Fibroblast of the conjunctiva (primary cell): ENCODE measurements at regions not wholly inside any gene's neighbourhood (a gene's known extent, or its start where the extent isn't known, plus 50 kb on each side); places are given as distances from the start of the nearest gene placed in this dataset.

ENCODE experiments used
- DNase-seq: peaks from one replicate; pipeline ENCODE4 v3.0.0-alpha.2; 2010; ENCODE audit warnings: low read depth

DNA sequence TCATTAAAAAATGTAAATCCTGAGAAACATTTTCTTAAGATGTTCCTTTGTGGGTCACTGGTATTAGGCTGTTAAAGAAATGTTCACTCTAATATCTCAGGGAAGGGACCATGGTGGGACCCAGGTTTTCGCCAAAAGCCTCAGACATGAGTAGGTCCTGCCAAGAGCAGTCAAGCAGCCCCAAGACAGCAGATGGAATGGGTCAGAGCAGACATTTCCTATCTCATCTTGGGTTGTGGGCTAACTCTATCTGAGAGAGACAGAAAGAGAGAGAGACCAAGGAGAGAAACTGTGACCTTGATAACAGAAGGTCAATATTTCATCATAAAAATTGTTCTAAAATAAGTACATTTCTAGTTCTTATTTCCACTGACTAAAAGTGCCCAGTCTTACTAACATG, 661.7 kb downstream of the TSN start:
- no peak for DNase-seq

DNA sequence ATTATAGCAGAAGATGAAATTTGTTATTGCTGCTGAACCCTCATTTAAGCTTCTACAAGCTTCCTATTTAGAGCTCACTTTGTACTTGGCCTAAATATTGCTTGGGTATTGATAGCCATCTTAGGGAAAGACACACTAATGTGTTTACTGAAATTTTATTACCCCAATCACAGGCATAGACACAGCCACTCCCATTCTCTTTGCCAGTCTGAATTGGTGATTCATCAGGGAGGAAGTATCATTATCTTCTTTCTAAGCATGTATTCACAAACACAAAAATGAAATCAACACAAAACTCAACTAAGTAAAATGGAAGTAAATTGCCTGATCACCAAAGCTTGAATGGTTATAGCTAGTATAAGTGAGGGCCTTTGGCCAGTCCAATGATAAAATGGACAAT, 666.3 kb downstream of the TSN start:
- no peak for DNase-seq

DNA sequence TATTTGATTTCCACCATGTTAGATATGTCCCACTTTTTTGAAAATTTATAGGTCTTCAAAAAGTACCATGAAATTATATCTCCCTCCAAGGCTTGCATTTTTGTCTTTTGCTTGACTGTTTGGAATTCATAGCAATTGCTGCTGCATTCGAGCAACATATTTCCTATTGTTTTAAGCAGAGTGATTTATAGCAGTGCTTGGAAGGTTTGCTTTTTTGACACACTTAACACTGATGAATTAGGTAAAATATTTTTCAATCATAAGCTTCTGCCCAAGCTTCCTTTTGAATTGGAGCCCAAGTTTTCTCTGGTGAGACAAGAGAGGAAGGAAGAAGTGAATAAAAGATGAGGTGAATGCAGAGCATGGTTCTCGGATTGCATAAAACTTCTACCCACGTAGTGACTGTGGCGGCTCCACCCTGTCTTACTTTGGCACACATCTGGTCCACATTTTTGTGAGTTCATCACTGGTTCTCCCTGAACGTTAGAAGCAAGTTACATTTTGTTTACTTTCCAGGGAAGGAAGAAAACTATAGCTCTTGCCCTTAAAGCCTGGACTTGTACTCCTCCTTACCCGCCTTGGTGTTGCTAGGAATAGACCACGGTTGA, 667.0 kb downstream of the TSN start:
- DNase-seq, result no peak

DNA sequence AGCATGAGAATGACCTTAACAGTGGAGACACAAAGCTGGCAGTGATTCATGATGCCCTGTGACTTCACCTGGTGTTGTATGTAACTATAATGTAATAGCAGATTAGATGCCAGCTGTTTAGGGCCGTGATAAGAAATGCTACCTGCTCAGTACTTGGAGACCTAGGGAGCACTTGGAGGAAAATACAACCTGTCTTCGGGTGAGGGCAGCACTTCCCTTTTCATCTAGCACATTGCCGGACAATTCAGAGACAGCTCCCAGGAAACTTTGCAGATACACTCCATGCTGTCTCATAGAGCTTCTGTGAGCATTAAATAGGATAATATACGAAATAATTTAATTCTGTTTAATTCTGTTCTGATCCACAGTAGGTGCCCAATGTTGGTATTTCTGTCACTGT, 668.5 kb downstream of the TSN start:
- no peak for DNase-seq

DNA sequence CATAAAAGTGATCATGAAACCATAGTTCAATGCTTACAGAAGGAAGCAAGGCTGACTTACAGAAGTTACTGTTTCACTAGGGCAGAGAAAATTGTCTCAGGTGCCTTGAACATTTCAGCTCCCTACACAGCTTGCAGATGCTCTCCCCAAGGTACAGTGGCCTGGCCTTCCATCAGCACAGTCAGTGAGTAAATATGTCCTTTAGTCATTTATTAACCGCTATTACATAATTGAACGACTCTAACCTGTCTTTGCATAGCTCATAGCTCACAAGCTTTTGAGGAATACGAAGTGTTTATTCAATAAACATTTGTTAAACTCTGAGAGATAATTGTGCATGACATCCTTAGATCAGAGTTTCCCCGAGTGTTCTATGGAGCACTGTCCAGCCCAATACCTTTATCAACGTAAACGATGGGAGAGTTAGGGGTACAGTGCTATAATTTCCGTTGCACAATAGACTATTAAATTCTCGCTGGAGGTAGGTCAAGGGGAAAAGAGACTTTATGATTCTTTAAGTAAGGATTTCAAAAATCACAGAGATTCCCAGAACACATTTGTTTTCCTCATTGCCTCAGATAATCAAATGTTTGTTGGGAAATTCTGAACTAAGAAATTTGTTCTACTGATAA, 677.8 kb downstream of the TSN start:
- no peak for DNase-seq

DNA sequence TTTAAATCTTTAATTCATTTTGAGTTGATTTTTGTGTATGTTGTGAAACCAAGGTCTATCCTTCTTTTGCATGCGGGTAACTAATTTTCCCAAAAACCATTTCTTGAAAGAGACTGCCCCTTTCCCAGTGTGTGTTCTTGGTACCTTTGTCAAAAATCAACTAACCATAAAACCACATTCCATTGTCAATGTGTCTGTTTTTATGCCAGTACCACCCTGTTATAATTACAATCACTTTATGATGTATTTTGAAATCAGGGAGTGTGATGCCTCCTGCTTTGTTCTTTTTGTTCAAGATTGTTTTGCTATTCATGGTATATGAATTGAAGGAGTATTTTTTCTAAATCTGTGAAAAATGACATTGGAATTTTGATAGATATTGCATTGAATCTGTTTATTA, 689.6 kb downstream of the TSN start:
- DNase-seq, result no peak

DNA sequence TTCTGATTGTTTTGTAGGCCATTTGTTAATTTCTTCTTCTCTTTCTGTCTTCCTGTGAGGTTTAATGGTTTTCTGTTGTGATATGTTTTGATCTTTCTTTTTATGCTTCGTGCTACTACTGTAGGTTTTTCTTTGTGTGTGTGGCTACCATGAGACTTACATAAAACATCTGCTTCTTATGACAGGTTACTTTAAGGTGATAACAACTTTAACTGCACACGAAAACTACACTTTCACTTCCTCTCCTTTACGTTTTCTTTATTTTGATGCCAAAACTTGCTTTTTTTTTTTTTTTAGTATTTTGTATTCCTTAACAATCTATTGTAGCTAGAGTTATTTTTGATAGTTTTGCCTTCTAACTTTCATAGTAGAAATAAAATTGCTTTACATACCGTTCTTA, 691.3 kb downstream of the TSN start:
- no peak for DNase-seq

DNA sequence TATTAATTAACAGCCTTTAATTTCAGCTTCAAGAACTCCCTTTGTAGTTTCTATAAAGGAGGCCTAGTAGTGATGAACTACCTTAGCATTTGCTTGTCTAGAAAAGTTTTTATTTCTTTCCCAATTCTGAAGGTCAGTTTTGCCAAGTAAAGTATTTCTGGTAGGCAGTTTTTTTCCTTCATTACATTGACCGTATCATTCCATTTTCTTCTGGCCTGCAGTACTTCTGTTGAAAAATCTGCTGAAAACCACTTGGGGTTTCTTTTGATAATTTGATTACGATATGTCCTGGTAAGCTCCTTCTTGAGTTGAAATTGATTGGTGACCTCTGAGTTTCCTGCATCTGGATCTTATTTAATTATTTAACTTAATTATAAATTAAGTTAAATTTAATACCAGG, 691.8 kb downstream of the TSN start:
- no peak for DNase-seq

DNA sequence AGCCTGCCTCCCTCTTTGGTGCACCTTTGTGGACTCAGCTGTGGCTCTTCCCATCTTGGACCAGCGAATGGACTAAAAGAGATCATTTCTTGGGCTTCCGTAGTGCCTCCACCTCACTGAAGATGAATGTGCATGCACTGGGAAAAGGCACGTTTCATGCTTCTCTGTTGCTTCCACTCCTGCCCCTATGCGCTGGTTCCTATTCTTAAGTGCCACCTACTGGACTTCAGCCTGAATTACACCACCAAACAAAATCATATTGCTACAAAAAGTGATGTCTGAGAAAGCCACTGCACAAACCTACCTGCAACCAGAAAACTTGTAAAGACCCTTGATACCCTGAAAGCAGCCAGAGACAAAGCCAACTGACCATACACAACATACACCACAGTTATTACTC, 695.6 kb downstream of the TSN start:
- no peak for DNase-seq

DNA sequence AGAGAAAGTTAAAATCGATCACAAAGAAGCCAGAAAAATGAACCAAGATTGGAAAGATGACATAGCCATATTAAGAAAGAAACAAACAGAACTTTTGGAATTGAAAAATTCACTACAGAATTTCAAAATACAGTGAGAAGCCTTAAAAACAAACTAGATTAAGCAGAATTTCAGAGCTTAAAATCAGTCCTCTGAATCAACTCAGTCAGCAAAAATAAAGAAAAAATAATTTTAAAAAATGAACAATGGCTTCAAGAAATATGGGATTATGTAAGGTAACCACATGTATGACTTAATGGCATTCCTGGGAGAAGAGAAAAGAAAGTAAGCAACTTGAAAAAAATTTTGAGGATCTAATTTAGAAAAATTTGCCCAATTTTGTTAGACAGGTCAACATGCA, 696.2 kb downstream of the TSN start:
- no peak for DNase-seq

DNA sequence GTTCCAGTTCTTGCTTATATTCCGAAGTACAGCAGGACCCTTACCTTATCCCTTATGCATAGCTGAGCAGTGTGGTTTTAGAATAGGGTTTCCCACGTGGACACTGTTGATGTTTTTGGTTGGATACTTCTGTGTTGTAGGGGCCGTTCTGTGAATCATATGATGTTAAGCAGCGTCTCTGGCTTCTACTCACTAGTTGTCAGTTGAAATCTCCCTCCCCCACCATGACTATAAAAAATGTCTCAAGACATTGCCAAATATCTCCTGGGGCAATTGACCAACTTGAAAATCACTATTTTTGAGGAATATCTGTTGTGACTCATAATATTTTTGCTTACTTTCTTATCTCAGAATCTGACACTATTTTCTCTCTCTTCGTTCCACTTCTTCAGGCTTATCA, 713.7 kb downstream of the TSN start:
- DNase-seq, result no peak

DNA sequence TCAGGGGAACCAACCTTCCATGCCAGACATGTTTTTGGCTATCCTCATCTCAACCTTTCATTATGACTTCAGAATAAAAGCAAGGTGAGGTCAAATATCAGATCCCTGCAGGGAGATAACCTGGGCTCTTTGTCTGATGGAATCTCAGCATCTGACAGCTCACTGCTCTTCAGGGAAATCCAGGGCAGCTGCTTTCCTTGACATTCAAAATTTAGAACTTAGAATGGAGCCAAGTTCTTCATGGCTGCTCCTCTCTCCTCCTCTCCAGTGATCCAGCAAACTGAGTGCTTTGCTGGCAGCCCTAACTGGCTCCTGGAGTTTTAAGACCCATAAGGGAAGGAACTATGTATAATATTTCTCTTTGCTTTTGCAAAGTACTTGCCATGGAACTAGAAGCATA, 716.3 kb downstream of the TSN start:
- no peak for DNase-seq

DNA sequence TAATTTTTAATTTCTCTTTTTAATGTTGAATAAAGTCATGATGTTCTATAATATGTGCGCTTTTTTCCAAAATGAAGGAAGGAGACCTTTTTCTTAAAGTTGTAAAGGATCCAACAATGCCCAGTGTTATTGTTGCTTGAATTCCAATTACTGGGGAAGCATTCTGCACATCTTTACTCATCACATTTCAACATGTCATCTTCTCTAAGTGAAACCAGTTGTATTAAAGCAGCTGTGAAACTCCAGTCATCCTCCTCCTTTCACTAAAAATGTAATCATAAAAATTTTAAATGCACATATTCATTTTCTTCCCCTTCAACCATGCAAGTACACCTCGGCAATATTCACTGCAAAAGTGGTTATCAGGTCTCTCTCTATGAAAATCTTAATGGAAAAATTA, 722.7 kb downstream of the TSN start:
- DNase-seq, result no peak

DNA sequence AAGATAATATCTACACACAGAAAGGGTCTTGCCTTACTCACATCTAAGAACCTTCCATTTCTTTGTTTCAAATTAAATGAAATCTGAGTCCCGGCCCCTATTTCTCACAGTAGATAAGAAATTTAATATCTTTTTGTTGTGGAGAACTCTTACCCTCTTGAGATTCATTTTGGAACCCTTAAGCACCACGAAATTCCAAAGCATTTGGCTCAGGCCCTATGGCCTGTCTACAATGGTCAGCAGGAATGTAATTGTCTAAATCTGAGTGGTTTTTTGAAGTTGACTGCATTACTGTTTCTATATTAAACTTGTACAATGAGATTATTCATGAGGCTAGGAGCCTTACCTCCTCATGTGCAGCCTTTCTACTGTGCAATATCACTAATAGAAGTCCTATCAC, 723.3 kb downstream of the TSN start:
- DNase-seq, result no peak

DNA sequence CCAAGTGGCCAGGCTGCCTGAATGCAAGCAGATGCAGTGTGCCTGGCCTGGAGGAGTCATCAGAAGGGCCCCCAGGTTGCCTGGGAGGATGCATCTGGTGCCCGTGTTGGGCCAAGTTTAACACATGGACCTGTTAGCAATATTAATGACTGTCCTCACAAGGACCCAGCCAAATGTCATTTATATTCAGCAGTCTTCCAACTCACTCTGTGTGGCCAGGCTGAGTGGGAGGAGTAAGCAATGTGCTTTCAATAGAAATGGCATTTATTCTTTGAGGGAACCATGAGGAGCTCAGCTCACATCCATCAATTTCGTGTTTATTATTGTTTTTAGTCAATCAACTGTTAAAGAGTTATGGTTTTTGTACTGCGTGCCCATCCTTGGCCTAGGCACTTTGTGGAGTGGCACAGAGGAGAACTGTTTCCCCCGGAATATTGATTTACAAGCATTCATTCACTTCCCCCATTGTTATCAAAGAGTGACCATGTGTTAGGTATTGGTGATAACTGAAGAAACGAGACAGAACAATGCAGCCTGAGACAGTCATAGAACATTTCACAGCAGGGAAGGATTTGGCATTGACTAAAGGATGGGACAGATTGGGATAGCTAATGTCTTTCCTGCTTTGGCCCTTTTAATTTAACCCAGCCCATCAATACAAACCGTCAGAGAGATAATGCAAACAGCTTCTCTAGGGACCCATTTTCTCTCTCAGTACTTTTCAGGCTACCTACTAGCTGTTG, 725.2 kb downstream of the TSN start:
- no peak for DNase-seq

DNA sequence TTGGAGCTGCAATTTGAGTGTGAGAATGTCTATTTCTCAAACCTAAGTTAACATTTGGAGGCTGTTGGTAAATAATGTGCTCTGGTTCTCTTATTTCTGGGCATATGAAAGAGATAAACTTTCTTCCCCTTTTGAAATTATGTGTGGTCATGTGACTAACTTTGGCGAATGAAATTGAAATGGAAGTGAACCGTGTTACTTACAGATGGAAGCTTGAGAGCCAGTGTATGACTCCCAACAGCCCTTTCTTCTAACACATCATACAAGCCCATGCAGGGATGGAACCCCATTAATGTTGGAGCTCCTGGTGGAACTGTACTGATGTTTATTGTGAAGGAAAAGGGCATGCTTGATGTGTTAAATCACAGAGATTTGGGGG, 725.8 kb downstream of the TSN start:
- DNase-seq, result no peak

DNA sequence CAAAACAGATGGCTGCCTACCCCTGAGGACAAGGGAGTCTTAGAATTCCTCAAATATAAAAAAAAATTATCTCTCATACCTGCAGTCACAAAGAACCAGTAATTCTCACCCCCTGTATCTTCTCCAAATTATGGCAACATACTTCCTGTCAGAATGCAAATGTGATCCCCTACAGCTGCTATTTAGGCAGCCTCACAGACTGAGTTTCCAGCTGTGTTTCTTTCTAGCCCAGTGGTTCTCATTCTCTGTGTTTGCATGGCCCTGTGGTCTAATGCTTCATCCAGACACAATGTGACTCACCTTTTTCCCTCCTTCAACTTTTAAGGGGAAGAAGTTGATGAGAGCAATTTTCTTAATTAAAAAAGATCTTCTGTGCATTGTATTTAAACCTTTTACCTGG, 726.3 kb downstream of the TSN start:
- DNase-seq, result no peak

DNA sequence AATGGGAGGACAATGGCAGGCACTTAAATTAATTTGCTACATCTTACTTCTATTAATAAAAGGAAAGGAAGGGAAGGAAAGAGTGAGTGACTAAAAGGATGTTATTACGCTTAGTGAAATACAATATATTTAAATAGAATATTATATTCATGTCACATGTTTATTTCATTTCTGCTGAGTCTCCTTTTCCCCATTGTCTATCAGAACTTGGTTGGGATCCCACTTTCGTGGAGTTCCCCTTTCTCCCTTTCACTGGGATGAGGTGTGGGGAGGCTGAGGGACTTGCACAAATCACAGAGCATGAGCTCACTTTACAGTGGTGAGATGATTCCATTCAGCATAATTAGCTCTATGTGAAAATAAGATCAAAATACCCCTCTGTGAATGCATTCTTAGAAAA, 730.6 kb downstream of the TSN start:
- no peak for DNase-seq

DNA sequence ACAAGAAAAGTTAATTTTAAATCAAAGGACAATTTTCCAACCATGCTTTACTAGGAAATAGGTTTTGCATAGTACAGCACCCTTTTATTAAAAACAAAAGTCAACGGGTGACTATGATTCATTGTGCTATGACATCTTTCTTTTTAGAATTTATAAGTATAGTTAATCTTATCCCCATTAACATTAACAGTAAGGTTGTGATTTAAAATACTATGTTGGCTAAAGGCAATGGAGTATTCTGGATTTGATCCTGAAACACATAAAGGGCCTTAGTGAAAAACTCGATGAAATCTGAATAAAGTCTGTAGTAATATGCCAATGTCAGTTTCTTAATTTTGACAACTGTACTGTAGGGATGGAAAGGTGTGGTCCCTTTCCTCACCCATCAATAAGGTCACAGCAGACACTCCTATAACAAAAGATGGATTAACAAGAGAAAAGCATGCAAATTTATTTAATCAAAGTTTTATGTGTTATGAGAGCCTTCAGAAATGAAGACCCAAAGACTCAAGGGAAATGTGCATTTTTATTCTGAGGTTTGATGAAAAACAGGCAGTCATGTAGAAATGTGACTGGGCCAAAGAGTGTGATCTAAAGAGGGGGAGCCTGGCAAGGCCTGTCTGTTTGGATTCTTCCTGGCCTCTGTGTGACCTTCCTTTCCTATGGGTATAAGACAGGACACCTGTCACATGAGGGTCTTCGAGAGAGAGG, 731.4 kb downstream of the TSN start:
- no peak for DNase-seq

DNA sequence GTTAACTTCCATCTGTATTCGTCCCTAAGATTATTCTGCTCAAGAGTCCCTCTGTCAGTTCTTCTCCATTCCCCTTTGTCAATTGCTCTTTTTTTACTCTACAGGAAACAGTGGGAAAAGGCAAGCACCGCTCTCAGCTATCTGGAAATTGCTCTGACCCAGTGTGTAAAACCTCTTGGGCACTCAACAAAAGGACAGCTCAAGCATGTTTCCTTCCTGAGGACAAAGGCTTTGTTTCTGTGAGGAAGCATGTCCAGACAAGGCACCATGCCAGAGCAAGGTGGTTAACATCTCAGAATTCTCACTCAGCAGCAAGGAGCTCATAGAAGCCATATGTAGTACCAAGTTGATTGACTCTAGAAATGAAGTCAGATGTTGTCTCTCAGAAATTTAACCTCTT, 735.6 kb downstream of the TSN start:
- no peak for DNase-seq

DNA sequence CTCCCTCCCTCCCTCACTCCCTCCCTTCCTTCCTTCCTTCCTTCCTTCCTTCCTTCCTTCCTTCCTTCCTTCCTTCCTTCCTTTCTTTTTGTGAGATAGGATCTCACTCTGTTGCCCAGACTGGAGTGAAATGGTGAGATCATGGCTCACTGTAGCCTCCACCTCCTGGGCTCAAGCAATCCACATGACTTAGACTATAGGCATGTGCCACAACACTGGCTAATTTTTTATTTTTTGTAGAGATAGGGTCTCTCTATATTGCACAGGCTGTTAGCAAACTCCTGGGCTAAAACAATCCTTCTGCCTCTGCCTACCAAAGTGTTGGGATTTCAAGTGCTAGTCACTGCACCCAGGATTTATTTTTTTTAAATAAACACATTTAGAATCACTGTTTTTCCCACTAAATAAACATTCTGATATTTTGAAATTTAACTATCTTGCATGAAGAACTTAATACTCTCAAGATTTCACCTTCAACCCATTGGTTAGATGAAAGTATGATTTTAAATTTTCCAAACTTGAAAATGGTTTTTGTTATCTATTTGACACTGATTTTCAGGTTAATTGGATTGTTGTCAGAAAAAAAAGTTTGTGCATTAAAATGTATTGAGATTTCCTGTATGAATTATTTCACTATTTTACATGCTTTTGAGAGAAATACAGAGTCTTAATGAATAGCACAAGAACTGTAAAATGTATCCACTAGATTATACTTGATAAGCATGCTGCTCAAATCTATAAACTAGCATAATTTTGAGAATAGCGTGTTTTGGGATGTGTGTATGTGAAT, 745.1 kb downstream of the TSN start:
- DNase-seq, result no peak

DNA sequence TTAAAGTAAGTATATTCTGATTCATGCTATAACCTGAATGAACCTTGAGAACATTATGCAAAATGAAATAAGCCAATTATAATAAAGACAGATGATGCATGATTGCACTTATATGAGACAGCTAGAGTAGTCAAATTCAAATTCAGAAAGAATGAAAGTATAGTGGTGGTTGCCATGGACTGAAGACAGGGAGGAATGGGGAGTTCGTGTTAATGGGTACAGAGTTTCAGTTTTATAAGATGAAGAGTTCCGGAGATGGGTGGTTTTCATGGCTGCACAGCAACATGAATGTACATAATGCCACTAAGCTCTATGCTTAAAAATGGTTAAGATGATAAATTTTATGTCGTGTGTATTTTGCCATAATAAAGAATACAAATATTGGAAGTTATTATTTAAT, 751.2 kb downstream of the TSN start:
- DNase-seq, result no peak
